Prostate gland (tissue), 2 donors: ENCODE measurements at regions not wholly inside any gene's neighbourhood (a gene's known extent, or its start where the extent isn't known, plus 50 kb on each side); places are given as distances from the start of the nearest gene placed in this dataset.

Experiments
- DNase-seq: peaks from one replicate; pipeline ENCODE4 v3.0.0-alpha.2; 2019; ENCODE audit warnings: low spot score
- H3K27ac ChIP-seq, 2 donors: fragments of 200-600 bp; sonication (generic); 2 replicates each; pipeline ENCODE4 v1.5.1; 2017 to 2019
- H3K27me3 ChIP-seq: fragments of 200-600 bp; sonication (generic); replicated peaks from 2 replicates; pipeline ENCODE4 v1.5.1; 2019; ENCODE audit not compliant: insufficient read depth
- H3K36me3 ChIP-seq, 2 donors: fragments of 200-600 bp; sonication (generic); 1 replicate in 1 of 2; 2 replicates in 1 of 2; pipeline versions ENCODE4 v1.5.1 to v1.8.1; 2017 to 2019
- H3K4me1 ChIP-seq: fragments of 200-600 bp; sonication (generic); replicated peaks from 2 replicates; pipeline ENCODE4 v1.5.1; 2019
- H3K4me3 ChIP-seq, 2 donors: fragments of 200-600 bp; sonication (generic); 2 replicates each; pipeline ENCODE4 v1.5.1; 2017 to 2019
- H3K9me3 ChIP-seq: fragments of 200-600 bp; sonication (generic); 2 replicates; pipeline ENCODE4 v1.5.1; 2017
- CTCF ChIP-seq, 4 experiments: fragments of 200-600 bp in 2 of 4; fragments of 450-650 bp in 2 of 4; sonication (generic) in 2 of 4; IDR thresholded peaks; 1 replicate in 3 of 4; 2 replicates in 1 of 4; pipeline ENCODE4 v1.5.1; 2016 to 2019; ENCODE audit warnings: antibody characterized with exemption in 4 of 4, mild to moderate bottlenecking in 2 of 4, moderate library complexity in 2 of 4
- POLR2A ChIP-seq: fragments of 450-650 bp; IDR thresholded peaks from one replicate; pipeline ENCODE4 v1.6.1; 2016; ENCODE audit warnings: antibody characterized with exemption, mild to moderate bottlenecking
- POLR2AphosphoS5 ChIP-seq: sonication (generic); formaldehyde crosslinking; IDR thresholded peaks from one replicate; pipeline ENCODE4 v1.6.1; 2017; ENCODE audit warnings: antibody characterized with exemption
- WGBS: methylation state at CpG from one replicate; pipeline ENCODE4 v1.1.5; 2018; 5-methylcytosine and 5-hydroxymethylcytosine counted together
- intact Hi-C: fragments of 100-400 bp; cut with DNase I; formaldehyde crosslinking; loops from one replicate; pipeline ENCODE4 v1.14.2; 2022

GRCh38 chr1:38787041-38787440 lies 72.5 kb downstream of the RRAGC start:
- no peaks in the 10 kb centered on the region for H3K4me1 ChIP-seq
- H3K4me3 ChIP-seq, result no peak overlapping the region
- DNase-seq, result no peak
- no peak for TF ChIP-seq POLR2A
- TF ChIP-seq CTCF (IDR thresholded peaks at IDR 0.05), result no peak
- no peak for TF ChIP-seq POLR2AphosphoS5
- WGBS, result 76% methylated on average over 3 of the region's 3 CpGs
- intact Hi-C loops, result no loop called here
- no peaks in the 10 kb centered on the region for H3K36me3 ChIP-seq
- no peaks in the 10 kb centered on the region for H3K9me3 ChIP-seq
- H3K27ac ChIP-seq, result no peak overlapping the region
- peaks cover 15% of the 10 kb centered on the region for H3K27me3 ChIP-seq

- Histone ChIP-seq H3K36me3 (no peaks in the 10 kb centered on the region), H3K4me3 (no peak overlapping the region), H3K27ac (no peak overlapping the region), H3K4me1 (no peaks in the 10 kb centered on the region), H3K9me3 (no peaks in the 10 kb centered on the region), H3K27me3 (peaks cover 17% of the 10 kb centered on the region)
- no peak for DNase-seq
- no peak for TF ChIP-seq POLR2A
- no peak for TF ChIP-seq CTCF (IDR thresholded peaks at IDR 0.05)
- no peak for TF ChIP-seq POLR2AphosphoS5
- WGBS, result 69% methylated on average over 6 of the region's 6 CpGs
- intact Hi-C loops, result no loop called here
Observed at GRCh38 chr1:38786040-38786436, 73.5 kb downstream of the RRAGC start.

GRCh38 chr1:38785285-38786039 lies 74.1 kb downstream of the RRAGC start:
- 57% methylated on average over 4 of the region's 4 CpGs for WGBS
- TF ChIP-seq POLR2A (no peak), CTCF (IDR thresholded peaks at IDR 0.05) (no peak), POLR2AphosphoS5 (no peak)
- no peak overlapping the region for H3K4me3 ChIP-seq
- no peak for DNase-seq
- H3K27ac ChIP-seq, result no peak overlapping the region
- intact Hi-C loops, result no loop called here
- H3K36me3 ChIP-seq, result no peaks in the 10 kb centered on the region
- H3K27me3 ChIP-seq, result peaks cover 17% of the 10 kb centered on the region
- H3K4me1 ChIP-seq, result no peaks in the 10 kb centered on the region
- H3K9me3 ChIP-seq, result no peaks in the 10 kb centered on the region

GRCh38 chr1:38784452-38785284 lies 74.9 kb downstream of the RRAGC start:
- intact Hi-C loops, result no loop called here
- TF ChIP-seq POLR2A (no peak), CTCF (IDR thresholded peaks at IDR 0.05) (no peak), POLR2AphosphoS5 (no peak)
- no peaks in the 10 kb centered on the region for H3K4me1 ChIP-seq
- DNase-seq, result no peak
- H3K9me3 ChIP-seq, result no peaks in the 10 kb centered on the region
- H3K27ac ChIP-seq, result no peak overlapping the region
- no peak overlapping the region for H3K4me3 ChIP-seq
- 90% methylated on average over 6 of the region's 6 CpGs for WGBS
- peaks cover 17% of the 10 kb centered on the region for H3K27me3 ChIP-seq
- no peaks in the 10 kb centered on the region for H3K36me3 ChIP-seq
